ENCODE measurements at regions not wholly inside any gene's neighbourhood (a gene's known extent, or its start where the extent isn't known, plus 50 kb on each side); places are given as distances from the start of the nearest gene placed in this dataset.

DNA sequence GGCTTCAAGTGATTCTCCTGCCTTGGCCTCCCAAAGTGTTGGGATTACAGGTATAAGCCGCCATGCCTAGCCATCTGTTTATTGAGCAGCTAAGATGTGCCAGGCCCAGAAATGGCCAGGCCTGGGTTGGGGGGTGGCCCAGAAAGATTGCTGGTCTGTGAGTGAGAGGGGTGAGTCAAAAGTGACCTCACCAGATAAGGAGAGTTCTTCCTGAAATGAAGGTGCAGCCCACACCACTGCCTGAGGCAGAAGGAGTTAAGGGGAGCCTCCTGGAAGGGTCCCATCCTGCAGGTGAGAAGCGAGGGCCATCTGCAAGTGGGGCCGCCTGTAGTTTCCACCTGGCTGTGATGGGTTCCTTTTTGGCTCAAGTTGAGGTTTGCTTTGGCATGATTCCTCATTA is 96.9 kb upstream of the KLF4 start:
- TF ChIP-seq, protein P1, sequence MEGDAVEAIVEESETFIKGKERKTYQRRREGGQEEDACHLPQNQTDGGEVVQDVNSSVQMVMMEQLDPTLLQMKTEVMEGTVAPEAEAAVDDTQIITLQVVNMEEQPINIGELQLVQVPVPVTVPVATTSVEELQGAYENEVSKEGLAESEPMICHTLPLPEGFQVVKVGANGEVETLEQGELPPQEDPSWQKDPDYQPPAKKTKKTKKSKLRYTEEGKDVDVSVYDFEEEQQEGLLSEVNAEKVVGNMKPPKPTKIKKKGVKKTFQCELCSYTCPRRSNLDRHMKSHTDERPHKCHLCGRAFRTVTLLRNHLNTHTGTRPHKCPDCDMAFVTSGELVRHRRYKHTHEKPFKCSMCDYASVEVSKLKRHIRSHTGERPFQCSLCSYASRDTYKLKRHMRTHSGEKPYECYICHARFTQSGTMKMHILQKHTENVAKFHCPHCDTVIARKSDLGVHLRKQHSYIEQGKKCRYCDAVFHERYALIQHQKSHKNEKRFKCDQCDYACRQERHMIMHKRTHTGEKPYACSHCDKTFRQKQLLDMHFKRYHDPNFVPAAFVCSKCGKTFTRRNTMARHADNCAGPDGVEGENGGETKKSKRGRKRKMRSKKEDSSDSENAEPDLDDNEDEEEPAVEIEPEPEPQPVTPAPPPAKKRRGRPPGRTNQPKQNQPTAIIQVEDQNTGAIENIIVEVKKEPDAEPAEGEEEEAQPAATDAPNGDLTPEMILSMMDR (IDR thresholded peaks at IDR 0.05; ENCODE audit: low read depth, low read length, poor library complexity, severe bottlenecking) = no peak
- no peak for TF ChIP-seq EZH2phosphoT487 (IDR thresholded peaks at IDR 0.05; ENCODE audit: borderline replicate concordance, low read length)
